HEK293T (cell line): ENCODE measurements at regions not wholly inside any gene's neighbourhood (a gene's known extent, or its start where the extent isn't known, plus 50 kb on each side); places are given as distances from the start of the nearest gene placed in this dataset.

Experiments used
- CTCF ChIA-PET: fragments of 350-600 bp; formaldehyde crosslinking; extraction: SDS; loops from one replicate; lab custom pipeline; 2021; ENCODE audit warnings: antibody characterized with exemption, inconsistent platforms; lab: Yijun Ruan, JAX
- POLR2A ChIA-PET: fragments of 350-600 bp; formaldehyde crosslinking; extraction: SDS; loops from one replicate; lab custom pipeline; 2020; ENCODE audit warnings: antibody characterized with exemption, inconsistent platforms; lab: Yijun Ruan, JAX
- DNase-seq: peaks from one replicate; pipeline ENCODE4 v3.0.0; 2012; ENCODE audit warnings: mixed read lengths; ENCODE audit errors: extremely low spot score
- ARNT ChIP-seq: fragments of 450-650 bp; IDR thresholded peaks from 2 replicates; pipeline ENCODE4 v1.6.1; 2017; ENCODE audit warnings: mild to moderate bottlenecking
- BHLHE40 ChIP-seq: fragments of 450-650 bp; IDR thresholded peaks from 2 replicates; pipeline ENCODE4 v1.6.1; 2016; ENCODE audit warnings: mild to moderate bottlenecking, moderate library complexity, borderline replicate concordance
- CTBP1 ChIP-seq: fragments of 450-650 bp; IDR thresholded peaks from 2 replicates; pipeline ENCODE4 v1.6.1; 2016; ENCODE audit warnings: borderline replicate concordance
- ELF4 ChIP-seq: fragments of 450-650 bp; IDR thresholded peaks from 2 replicates; pipeline ENCODE4 v1.6.1; 2017; ENCODE audit warnings: antibody characterized with exemption
- FOXA1 ChIP-seq: fragments of 450-650 bp; IDR thresholded peaks from 2 replicates; pipeline ENCODE4 v1.6.1; 2016; ENCODE audit warnings: mild to moderate bottlenecking
- FOXK2 ChIP-seq: fragments of 450-650 bp; IDR thresholded peaks from 2 replicates; pipeline ENCODE4 v1.6.1; 2016; ENCODE audit warnings: mild to moderate bottlenecking
- FOXM1 ChIP-seq: fragments of 450-650 bp; IDR thresholded peaks from 2 replicates; pipeline ENCODE4 v1.6.1; 2017; ENCODE audit warnings: mild to moderate bottlenecking, borderline replicate concordance
- HDGF ChIP-seq: fragments of 450-650 bp; IDR thresholded peaks from 2 replicates; pipeline ENCODE4 v1.6.1; 2017; ENCODE audit warnings: antibody characterized with exemption, borderline replicate concordance
- L3MBTL2 ChIP-seq: fragments of 450-650 bp; conservative IDR thresholded peaks from 2 replicates; pipeline ENCODE4 v1.6.1; 2016; ENCODE audit warnings: mild to moderate bottlenecking
- LEF1 ChIP-seq: fragments of 450-650 bp; IDR thresholded peaks from 2 replicates; pipeline ENCODE4 v1.6.1; 2017; ENCODE audit warnings: mild to moderate bottlenecking, borderline replicate concordance
- NFRKB ChIP-seq: fragments of 450-650 bp; IDR thresholded peaks from 2 replicates; pipeline ENCODE4 v1.6.1; 2016; ENCODE audit warnings: mild to moderate bottlenecking, moderate library complexity
- PKNOX1 ChIP-seq: fragments of 450-650 bp; IDR thresholded peaks from 2 replicates; pipeline ENCODE4 v1.6.1; 2016
- SP1 ChIP-seq: fragments of 450-650 bp; IDR thresholded peaks from 2 replicates; pipeline ENCODE4 v1.6.1; 2017
- SUZ12 ChIP-seq: fragments of 450-650 bp; IDR thresholded peaks from 2 replicates; pipeline ENCODE4 v1.6.1; 2016; ENCODE audit warnings: mild to moderate bottlenecking
- TARDBP ChIP-seq: fragments of 450-650 bp; IDR thresholded peaks from 2 replicates; pipeline ENCODE4 v1.6.1; 2016
- ZNF384 ChIP-seq: fragments of 450-650 bp; IDR thresholded peaks from 2 replicates; pipeline ENCODE4 v1.6.1; 2016

GRCh38 chr12:94851396-94852028 lies 152.0 kb downstream of the NDUFA12 start:
- CTCF ChIA-PET: no interaction called here
- POLR2A ChIA-PET: no interaction called here
- DNase-seq: no peak
- TF ChIP-seq BHLHE40 (no peak), L3MBTL2 (no peak), CTBP1 (no peak), FOXA1 (no peak), SUZ12 (no peak), ARNT (no peak), NFRKB (no peak), ELF4 (no peak), FOXK2 (no peak), ZNF384 (no peak), SP1 (no peak), HDGF (no peak), TARDBP (no peak), LEF1 (no peak), FOXM1 (no peak), PKNOX1 (no peak)

- ChIA-PET POLR2A (no interaction called here), CTCF (no interaction called here)
- TF ChIP-seq L3MBTL2 (no peak), ARNT (no peak), SP1 (no peak), NFRKB (no peak), LEF1 (no peak), SUZ12 (no peak), CTBP1 (no peak), PKNOX1 (no peak), FOXK2 (no peak), HDGF (no peak), ZNF384 (no peak), FOXA1 (no peak), FOXM1 (no peak)
- DNase-seq: no peak
Observed at GRCh38 chr12:94849411-94849976, 154.0 kb downstream of the NDUFA12 start.

- DNase-seq: no peak
- TF ChIP-seq FOXA1 (no peak), L3MBTL2 (no peak), SUZ12 (no peak), ARNT (no peak), LEF1 (no peak), NFRKB (no peak), TARDBP (no peak), BHLHE40 (no peak), FOXM1 (no peak), PKNOX1 (no peak), HDGF (no peak), SP1 (no peak)
- ChIA-PET CTCF (interaction anchor here (0.6 kb wide), 1 partner anchor 19 kb away, joined by 3 read pairs; no protein-coding TSS in a partner anchor), POLR2A (no interaction called here)
Observed at GRCh38 chr12:94848966-94849365, 154.5 kb downstream of the NDUFA12 start.

- POLR2A ChIA-PET: no interaction called here
- TF ChIP-seq ARNT (no peak), ZNF384 (no peak), ELF4 (no peak), SP1 (no peak), LEF1 (no peak), HDGF (no peak), SUZ12 (no peak), FOXK2 (no peak), CTBP1 (no peak)
- DNase-seq: no peak
- CTCF ChIA-PET: no interaction called here
Observed at GRCh38 chr12:94845110-94845509, 158.4 kb downstream of the NDUFA12 start.

- DNase-seq: no peak
- TF ChIP-seq CTBP1 (no peak), L3MBTL2 (no peak), NFRKB (no peak), HDGF (no peak), SP1 (no peak), BHLHE40 (no peak), ZNF384 (no peak), LEF1 (no peak), FOXA1 (no peak), SUZ12 (no peak), ARNT (no peak), TARDBP (no peak)
- POLR2A ChIA-PET: no interaction called here
- CTCF ChIA-PET: no interaction called here
Observed at GRCh38 chr12:94844452-94844851, 159.0 kb downstream of the NDUFA12 start.
